GM04504 (cell line): ENCODE measurements at regions not wholly inside any gene's neighbourhood (a gene's known extent, or its start where the extent isn't known, plus 50 kb on each side); places are given as distances from the start of the nearest gene placed in this dataset.
A peak's percentile ranks its signal among the peaks of the same experiment; 100 is the strongest.
"Not testable (repeated sequence)": the region's sequence is repeated elsewhere in the genome, so short reads cannot be mapped to it uniquely, and the experiment has no call there.

Experiments used
- DNase-seq: peaks from one replicate; pipeline ENCODE4 v3.0.0-alpha.2; 2012; ENCODE audit warnings: low read depth

GRCh38 chr6:72457738-72458137 lies 164.1 kb upstream of the KCNQ5 start:
- DNase-seq: no peak

- no peak for DNase-seq
Measured at GRCh38 chr6:72458521-72458920, 163.3 kb upstream of the KCNQ5 start.

GRCh38 chr6:72461144-72461543 lies 160.7 kb upstream of the KCNQ5 start:
- peak; percentile 42 for DNase-seq

DNA sequence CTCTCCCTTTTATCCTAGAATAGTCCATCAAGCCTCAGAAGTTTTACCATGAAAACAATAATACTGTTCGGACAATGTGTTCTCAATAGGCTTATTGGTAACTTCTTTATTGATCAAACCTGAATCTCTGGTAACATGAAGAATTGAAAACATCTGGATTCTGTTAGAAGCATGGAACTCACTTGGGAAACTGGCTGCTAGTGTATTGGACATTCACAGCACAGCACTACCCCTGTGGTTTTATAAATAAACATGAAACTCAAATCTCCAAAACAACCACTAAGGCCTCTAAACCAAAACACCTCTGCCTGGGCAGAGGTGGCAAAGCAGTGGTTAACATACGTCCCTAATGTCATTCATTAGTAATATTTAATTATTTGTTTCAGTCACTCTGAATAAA lies 157.6 kb upstream of the KCNQ5 start:
- peak; percentile 4 for DNase-seq

GRCh38 chr6:72464791-72465691 lies 156.8 kb upstream of the KCNQ5 start:
- peak; percentile 60 for DNase-seq

GRCh38 chr6:72466471-72466870 lies 155.4 kb upstream of the KCNQ5 start:
- no peak for DNase-seq

DNA sequence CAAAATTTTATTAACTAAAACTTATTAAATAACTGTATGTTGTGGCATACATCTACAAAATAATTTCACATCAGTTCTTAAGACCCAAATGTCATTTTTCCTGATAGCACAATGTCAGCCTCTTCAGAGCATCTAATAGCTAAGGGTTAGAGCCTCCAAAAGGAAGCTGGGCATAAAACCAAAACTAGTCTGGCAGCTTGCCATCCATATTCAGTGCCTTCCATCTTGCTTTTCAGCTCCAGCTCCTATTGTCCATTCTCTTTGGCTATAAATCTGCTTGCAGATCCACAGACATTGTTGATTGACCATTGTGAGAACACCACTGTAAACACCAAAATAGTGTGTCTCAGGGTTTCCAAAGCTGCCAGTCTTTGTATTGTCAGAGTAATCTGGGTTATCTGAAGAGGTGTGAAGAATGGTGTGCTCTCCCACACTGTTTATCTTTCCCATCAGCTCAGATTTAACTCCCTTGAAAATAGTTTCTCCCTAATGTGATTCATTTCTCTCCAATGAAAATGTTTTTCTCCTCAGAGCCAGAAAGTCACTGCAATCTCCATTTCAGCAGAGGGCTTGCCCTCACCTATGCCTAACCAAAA lies 154.8 kb upstream of the KCNQ5 start:
- no peak for DNase-seq

DNA sequence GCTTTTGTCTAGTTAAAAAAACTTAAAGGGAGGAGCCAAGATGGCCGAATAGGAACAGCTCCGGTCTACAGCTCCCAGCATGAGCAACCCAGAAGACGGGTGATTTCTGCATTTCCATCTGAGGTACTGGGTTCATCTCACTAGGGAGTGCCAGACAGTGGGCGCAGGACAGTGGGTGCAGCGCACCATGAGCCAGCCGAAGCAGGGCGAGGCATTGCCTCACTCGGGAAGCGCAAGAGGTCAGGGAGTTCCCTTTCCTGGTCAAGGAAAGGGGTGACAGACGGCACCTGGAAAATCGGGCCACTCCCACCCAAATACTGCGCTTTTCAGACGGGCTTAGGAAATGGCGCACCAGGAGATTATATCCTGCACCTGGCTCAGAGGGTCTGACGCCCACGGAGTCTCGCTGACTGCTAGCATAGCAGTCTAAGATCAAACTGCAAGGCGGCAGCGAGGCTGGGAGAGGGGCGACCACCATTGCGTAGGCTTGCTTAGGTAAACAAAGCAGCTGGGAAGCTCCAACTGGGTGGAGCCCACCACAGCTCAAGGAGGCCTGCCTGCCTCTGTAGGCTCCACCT lies 152.4 kb upstream of the KCNQ5 start:
- DNase-seq: not testable (repeated sequence)

GRCh38 chr6:72476051-72476450 lies 145.8 kb upstream of the KCNQ5 start:
- no peak for DNase-seq

DNA sequence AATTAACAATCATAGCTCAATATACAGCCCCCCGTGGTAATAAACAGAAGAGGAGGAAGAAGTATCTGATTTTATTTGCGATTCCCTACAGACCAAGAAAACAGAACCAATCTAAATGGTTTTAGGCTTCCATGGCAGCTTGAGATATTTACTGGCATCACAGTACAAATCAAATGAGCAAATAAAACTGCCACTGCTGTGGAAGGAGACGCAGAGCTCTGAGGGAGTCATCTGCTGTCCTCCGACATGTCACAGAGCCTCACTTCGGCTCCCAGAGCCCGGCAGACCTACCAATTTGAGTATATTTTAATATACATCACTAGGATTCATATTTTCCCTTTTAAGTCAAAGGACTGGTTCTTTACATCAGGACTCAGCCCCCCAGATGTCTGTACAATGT lies 145.2 kb upstream of the KCNQ5 start:
- DNase-seq: no peak

- DNase-seq: no peak
Measured at GRCh38 chr6:72495441-72495840, 126.4 kb upstream of the KCNQ5 start.

GRCh38 chr6:72497186-72497585 lies 124.7 kb upstream of the KCNQ5 start:
- no peak for DNase-seq

DNA sequence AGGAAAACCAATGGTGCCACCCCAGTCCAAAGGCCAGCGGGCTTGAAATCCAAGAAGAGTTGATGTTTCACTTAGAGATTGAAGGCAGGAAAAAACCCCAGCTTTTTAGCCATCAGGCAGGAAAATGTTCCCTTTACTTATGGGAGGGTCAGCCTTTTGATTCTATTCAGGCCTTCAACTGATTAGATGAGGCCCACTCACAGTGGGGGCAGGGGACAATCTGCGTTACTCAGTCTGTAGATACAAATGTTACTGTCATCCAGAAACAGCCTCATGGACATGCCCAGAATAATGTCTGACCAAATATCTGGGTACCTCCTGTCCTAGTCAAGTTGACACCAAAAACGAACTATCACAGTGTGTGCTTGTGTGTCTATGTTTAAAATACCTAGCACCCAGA lies 121.2 kb upstream of the KCNQ5 start:
- DNase-seq: no peak

GRCh38 chr6:72504406-72504805 lies 117.5 kb upstream of the KCNQ5 start:
- DNase-seq: no peak

GRCh38 chr6:72505446-72505845 lies 116.4 kb upstream of the KCNQ5 start:
- DNase-seq: no peak

- DNase-seq: no peak
Measured at GRCh38 chr6:72519871-72520270, 102.0 kb upstream of the KCNQ5 start.

DNA sequence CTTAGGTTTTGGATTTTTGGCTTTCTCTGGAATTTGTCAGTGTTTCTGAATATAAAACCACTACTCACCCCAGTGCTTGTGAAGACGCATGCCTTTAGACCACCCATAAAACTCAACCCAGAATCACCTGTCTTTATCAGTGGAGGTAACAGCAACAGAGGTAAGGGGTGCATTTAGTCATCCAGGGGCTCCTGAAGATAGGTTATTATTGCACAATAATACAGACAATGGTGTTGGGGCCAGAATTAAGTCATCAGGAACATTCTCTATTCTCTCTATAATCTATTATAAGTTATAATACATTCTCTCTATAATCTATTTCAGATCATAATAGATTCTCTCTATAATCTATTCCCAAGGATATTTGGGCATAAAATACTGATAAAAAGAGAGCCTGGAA lies 100.2 kb upstream of the KCNQ5 start:
- DNase-seq: no peak

- no peak for DNase-seq
Measured at GRCh38 chr6:72522735-72523141, 99.1 kb upstream of the KCNQ5 start.

GRCh38 chr6:72524011-72524645 lies 97.7 kb upstream of the KCNQ5 start:
- DNase-seq: no peak

DNA sequence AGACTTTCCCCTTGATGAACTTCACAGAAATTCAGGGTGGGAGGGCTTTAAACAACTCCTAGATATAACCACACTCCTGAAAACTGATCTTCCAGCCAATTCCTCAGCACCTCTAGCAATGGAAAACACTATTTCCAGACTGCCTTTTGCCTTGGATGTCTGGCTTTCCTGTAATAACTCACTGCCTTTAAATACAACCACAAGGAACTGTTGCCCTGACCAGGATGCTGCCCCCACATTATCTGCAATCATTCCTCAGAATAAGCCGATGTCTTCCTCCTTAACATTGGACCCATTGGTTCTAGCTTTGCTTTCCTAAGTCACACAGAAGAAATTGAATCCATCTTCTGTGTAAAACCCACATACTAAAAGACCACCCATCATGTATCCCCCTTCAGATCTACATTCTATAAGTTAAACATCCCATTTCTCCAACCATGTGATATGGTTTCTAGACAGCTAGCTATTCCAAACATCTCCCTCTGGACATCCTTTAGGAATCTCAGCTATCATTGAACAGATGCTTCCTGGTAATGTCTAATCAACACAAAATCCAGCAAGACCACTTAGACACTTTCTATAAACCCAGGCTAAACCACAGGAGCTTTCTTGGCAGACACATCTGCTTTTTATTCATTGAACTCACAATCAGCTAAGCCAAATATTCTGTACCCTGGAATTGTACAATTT lies 95.9 kb upstream of the KCNQ5 start:
- DNase-seq: no peak

DNA sequence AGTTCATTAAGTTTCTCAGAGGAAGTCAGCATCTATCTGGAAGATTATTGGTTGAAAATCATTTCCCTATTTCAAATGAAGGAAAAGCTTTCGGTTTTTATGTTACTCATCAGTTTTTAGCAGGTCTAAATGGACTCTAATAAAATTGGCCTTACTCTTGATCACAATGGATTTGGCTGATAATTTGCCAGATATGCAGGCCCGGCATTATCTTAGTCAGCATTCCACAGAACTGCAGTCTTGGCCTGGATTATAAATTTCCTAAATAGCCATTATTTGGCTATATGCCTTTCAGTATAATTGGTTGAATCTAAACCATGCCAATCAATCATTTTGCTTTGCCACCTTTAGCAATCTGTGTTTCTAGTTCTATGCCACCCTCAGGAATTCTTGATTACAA lies 91.7 kb upstream of the KCNQ5 start:
- no peak for DNase-seq

DNA sequence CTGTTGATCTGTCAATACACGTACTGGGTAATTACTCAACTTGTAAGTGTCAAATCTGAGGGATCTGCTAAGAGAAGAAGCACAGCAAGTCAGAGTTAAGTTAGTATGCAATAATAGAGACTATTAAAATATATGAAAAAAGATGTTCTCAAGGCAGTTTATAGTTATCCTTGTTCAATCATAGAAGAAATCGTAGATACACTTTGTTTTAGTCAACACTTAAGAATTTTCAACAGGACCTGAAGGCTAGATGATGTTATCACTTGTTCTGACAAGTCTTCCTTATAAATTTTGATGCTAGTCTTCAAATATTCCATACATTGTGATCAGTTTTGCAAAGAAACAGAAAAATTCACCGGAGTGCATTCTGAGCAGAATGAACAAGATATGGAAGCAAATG lies 91.1 kb upstream of the KCNQ5 start:
- DNase-seq: no peak
